ENCODE measurements at regions not wholly inside any gene's neighbourhood (a gene's known extent, or its start where the extent isn't known, plus 50 kb on each side); places are given as distances from the start of the nearest gene placed in this dataset.

- Histone ChIP-seq H3K9me3 (ENCODE audit: control insufficient read depth, insufficient read depth, low read length) (peaks cover 4% of the 10 kb centered on the region; the same call in 1 of the 2 replicates), H3K4me2 (ENCODE audit: low read length) (no peak overlapping the region), H3K36me3 (ENCODE audit: control insufficient read depth, low read length) (no peaks in the 10 kb centered on the region), H3K79me2 (ENCODE audit: control insufficient read depth, low read length) (no peaks in the 10 kb centered on the region), H3K4me3 (ENCODE audit: low read length) (no peak overlapping the region), H3K27me3 (ENCODE audit: control insufficient read depth, low read length) (no peaks in the 10 kb centered on the region), H3F3A (ENCODE audit: control insufficient read depth, insufficient read depth) (no peaks in the 10 kb centered on the region), H3K9me2 (replicated peaks; ENCODE audit: control insufficient read depth, low read length) (no peaks in the 10 kb centered on the region), H4K20me1 (ENCODE audit: control insufficient read depth, insufficient read depth, low read depth, low read length) (no peaks in the 10 kb centered on the region), H3K27ac (ENCODE audit: low read depth, low read length) (no peak overlapping the region), H3K4me1 (ENCODE audit: control insufficient read depth, low read length) (no peaks in the 10 kb centered on the region)
- TF ChIP-seq CTCF (IDR thresholded peaks at IDR 0.05; ENCODE audit: low read depth, low read length, poor library complexity, severe bottlenecking): no peak
- no peak for TF ChIP-seq EZH2phosphoT487 (IDR thresholded peaks at IDR 0.05; ENCODE audit: borderline replicate concordance, low read length)
Observed at GRCh38 chr9:30758726-30759446, 1625.6 kb upstream of the ACO1 start.

DNA sequence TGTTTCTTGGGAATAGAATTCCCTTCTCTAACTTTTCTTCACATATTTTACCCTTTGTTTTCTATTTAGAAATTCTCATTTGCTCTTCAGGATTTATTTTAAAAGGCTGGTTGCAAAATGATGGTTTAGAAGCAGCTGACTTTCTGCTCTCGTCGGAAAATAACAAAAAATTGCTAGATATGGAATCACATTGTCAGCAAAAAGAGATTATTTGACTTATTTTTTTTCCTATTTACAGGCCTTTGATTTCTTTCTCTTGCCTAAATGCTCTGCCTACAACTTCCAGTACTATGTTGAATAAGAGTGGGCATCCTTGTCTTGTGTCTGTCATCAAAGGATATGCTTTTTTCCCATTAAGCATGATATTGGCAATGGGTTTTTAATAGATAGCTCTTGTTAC lies 1619.1 kb upstream of the ACO1 start:
- no peaks in the 10 kb centered on the region for H3K4me1 ChIP-seq (ENCODE audit: control insufficient read depth, low read length)
- H3F3A ChIP-seq (ENCODE audit: control insufficient read depth, insufficient read depth): no peaks in the 10 kb centered on the region
- no peaks in the 10 kb centered on the region for H3K9me2 ChIP-seq (replicated peaks; ENCODE audit: control insufficient read depth, low read length)
- H3K27ac ChIP-seq (ENCODE audit: low read depth, low read length): no peak overlapping the region
- no peaks in the 10 kb centered on the region for H3K36me3 ChIP-seq (ENCODE audit: control insufficient read depth, low read length)
- H3K4me2 ChIP-seq (ENCODE audit: low read length): no peak overlapping the region
- H3K9me3 ChIP-seq (ENCODE audit: control insufficient read depth, insufficient read depth, low read length): no peaks in the 10 kb centered on the region
- H3K79me2 ChIP-seq (ENCODE audit: control insufficient read depth, low read length): no peaks in the 10 kb centered on the region
- H3K4me3 ChIP-seq (ENCODE audit: low read length): no peak overlapping the region
- TF ChIP-seq EZH2phosphoT487 (IDR thresholded peaks at IDR 0.05; ENCODE audit: borderline replicate concordance, low read length) (no peak), CTCF (IDR thresholded peaks at IDR 0.05; ENCODE audit: low read depth, low read length, poor library complexity, severe bottlenecking) (no peak)
- H4K20me1 ChIP-seq (ENCODE audit: control insufficient read depth, insufficient read depth, low read depth, low read length): no peaks in the 10 kb centered on the region
- no peaks in the 10 kb centered on the region for H3K27me3 ChIP-seq (ENCODE audit: control insufficient read depth, low read length)

GRCh38 chr9:30771163-30771708 lies 1613.2 kb upstream of the ACO1 start:
- Histone ChIP-seq H3K4me3 (ENCODE audit: low read length) (no peak overlapping the region), H3K9me2 (replicated peaks; ENCODE audit: control insufficient read depth, low read length) (no peaks in the 10 kb centered on the region), H3F3A (ENCODE audit: control insufficient read depth, insufficient read depth) (no peaks in the 10 kb centered on the region)

More at GRCh38 chr9:30771163-30771708, 1613.2 kb upstream of the ACO1 start:
- TF ChIP-seq CTCF (IDR thresholded peaks at IDR 0.05; ENCODE audit: low read depth, low read length, poor library complexity, severe bottlenecking) (no peak), EZH2phosphoT487 (IDR thresholded peaks at IDR 0.05; ENCODE audit: borderline replicate concordance, low read length) (no peak)
- Histone ChIP-seq H3K27ac (ENCODE audit: low read depth, low read length) (no peak overlapping the region), H3K27me3 (ENCODE audit: control insufficient read depth, low read length) (no peaks in the 10 kb centered on the region), H3K4me2 (ENCODE audit: low read length) (no peak overlapping the region), H3K9me3 (ENCODE audit: control insufficient read depth, insufficient read depth, low read length) (no peaks in the 10 kb centered on the region), H4K20me1 (ENCODE audit: control insufficient read depth, insufficient read depth, low read depth, low read length) (no peaks in the 10 kb centered on the region), H3K36me3 (ENCODE audit: control insufficient read depth, low read length) (no peaks in the 10 kb centered on the region), H3K79me2 (ENCODE audit: control insufficient read depth, low read length) (no peaks in the 10 kb centered on the region), H3K4me1 (ENCODE audit: control insufficient read depth, low read length) (no peaks in the 10 kb centered on the region)

All from DOHH2 (cell line).